ENCODE measurements at regions not wholly inside any gene's neighbourhood (a gene's known extent, or its start where the extent isn't known, plus 50 kb on each side); places are given as distances from the start of the nearest gene placed in this dataset.

DNA sequence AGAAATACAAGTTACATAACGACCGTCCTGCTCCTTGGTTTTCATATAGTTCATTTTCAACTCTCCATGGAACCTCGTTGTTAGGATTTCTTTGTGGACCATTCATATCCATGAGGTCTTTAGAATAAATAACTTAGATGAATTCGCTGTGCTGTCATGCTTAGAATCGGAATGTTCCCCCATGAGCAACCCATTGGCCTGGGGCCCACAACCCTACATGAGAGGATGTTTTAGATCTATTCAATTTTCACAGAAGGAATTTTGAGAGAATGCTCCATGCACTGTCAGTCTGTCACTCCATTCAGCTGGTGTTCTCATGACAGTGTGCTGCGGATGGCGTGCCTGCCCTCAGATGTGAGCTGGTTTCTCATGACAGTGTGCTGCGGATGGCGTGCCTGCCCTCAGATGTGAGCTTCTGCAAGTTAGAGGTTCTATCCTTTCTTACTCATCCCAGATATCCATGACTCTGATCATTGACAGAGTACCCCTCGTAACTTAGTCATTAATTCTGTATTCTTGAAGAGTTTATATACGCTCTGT lies 1193.1 kb downstream of the EFNB2 start:
- TF ChIP-seq POLR2A (IDR thresholded peaks at IDR 0.05) (no peak), POLR2AphosphoS5 (IDR thresholded peaks at IDR 0.05; ENCODE audit: insufficient read depth in 1 of 2, low read depth in 1 of 2) (no peak), CTCF (IDR thresholded peaks at IDR 0.05) (no peak)

Measured in vagina (tissue), 2 donors.